ENCODE measurements at regions not wholly inside any gene's neighbourhood (a gene's known extent, or its start where the extent isn't known, plus 50 kb on each side); places are given as distances from the start of the nearest gene placed in this dataset.

GRCh38 chr6:114690625-114691024 is 347.8 kb upstream of the HS3ST5 start:
- TF ChIP-seq CTCF (IDR thresholded peaks at IDR 0.05; ENCODE audit: low read length) (peak; percentile 30; the same call in 1 of the 2 replicates), EZH2 (IDR thresholded peaks at IDR 0.05; ENCODE audit: borderline replicate concordance, low read length) (no peak)

Measured in OCI-LY1 (cell line).